Natural killer cell treated with Interleukin-12 subunit alpha and Interleukin-12 subunit beta and Interleukin-15 and Interleukin-18, amount 100 ng/mL, for 72 hours (primary cell): ENCODE measurements at regions not wholly inside any gene's neighbourhood (a gene's known extent, or its start where the extent isn't known, plus 50 kb on each side); places are given as distances from the start of the nearest gene placed in this dataset.
"Not testable (repeated sequence)": the region's sequence is repeated elsewhere in the genome, so short reads cannot be mapped to it uniquely, and the experiment has no call there.

Source experiments
- ATAC-seq, 2 donors: fragments of 150-1000 bp; cut with Tn5 transposase in 1 of 2; sonication (Bioruptor Pico), chemical (Tn5 transposase) in 1 of 2; 2 replicates each; pipeline ENCODE4 v1.10.0; 2021
- DNase-seq: peaks from one replicate; pipeline ENCODE4 v3.0.0; 2022; ENCODE audit warnings: low spot score
- H3K27ac Mint-ChIP-seq, 2 donors: 1 replicate in 1 of 2; 2 replicates in 1 of 2; pipeline ENCODE4 v1.8.0; 2022; ENCODE audit warnings: mixed read lengths in 2 of 2, mild to moderate bottlenecking in 1 of 2, moderate library complexity in 1 of 2
- H3K27me3 Mint-ChIP-seq, 2 donors: 1 replicate in 1 of 2; 2 replicates in 1 of 2; pipeline ENCODE4 v1.8.0; 2022; ENCODE audit warnings: mixed read lengths in 2 of 2
- H3K36me3 Mint-ChIP-seq: one replicate; pipeline ENCODE4 v1.8.0; 2022; ENCODE audit warnings: mixed read lengths
- H3K4me1 Mint-ChIP-seq, 2 donors: 1 replicate in 1 of 2; 2 replicates in 1 of 2; pipeline ENCODE4 v1.8.0; 2022; ENCODE audit warnings: low read depth in 2 of 2, mixed read lengths in 2 of 2, mild to moderate bottlenecking in 1 of 2
- H3K4me3 Mint-ChIP-seq: one replicate; pipeline ENCODE4 v1.8.0; 2022; ENCODE audit warnings: mixed read lengths
- H3K9me3 Mint-ChIP-seq: 2 replicates; pipeline ENCODE4 v1.8.0; 2022; ENCODE audit warnings: mixed read lengths

GRCh38 chr6:67736816-67737215, 898.3 kb upstream of the ADGRB3 start:
- DNase-seq (no peak), ATAC-seq (no peak)
- H3K36me3 Mint-ChIP-seq = peaks cover 2% of the 10 kb centered on the region
- H3K4me1 Mint-ChIP-seq = no peaks in the 10 kb centered on the region
- no peaks in the 10 kb centered on the region for H3K27me3 Mint-ChIP-seq
- H3K27ac Mint-ChIP-seq = no peak overlapping the region
- H3K4me3 Mint-ChIP-seq = no peak overlapping the region
- H3K9me3 Mint-ChIP-seq = peaks cover 18% of the 10 kb centered on the region

GRCh38 chr6:67736161-67736560, 898.9 kb upstream of the ADGRB3 start:
- Mint-ChIP-seq H3K4me1 (no peaks in the 10 kb centered on the region), H3K9me3 (peaks cover 24% of the 10 kb centered on the region), H3K36me3 (peaks cover 8% of the 10 kb centered on the region), H3K27ac (no peak overlapping the region), H3K27me3 (no peaks in the 10 kb centered on the region), H3K4me3 (no peak overlapping the region)
- DNase-seq = no peak
- no peak for ATAC-seq

DNA sequence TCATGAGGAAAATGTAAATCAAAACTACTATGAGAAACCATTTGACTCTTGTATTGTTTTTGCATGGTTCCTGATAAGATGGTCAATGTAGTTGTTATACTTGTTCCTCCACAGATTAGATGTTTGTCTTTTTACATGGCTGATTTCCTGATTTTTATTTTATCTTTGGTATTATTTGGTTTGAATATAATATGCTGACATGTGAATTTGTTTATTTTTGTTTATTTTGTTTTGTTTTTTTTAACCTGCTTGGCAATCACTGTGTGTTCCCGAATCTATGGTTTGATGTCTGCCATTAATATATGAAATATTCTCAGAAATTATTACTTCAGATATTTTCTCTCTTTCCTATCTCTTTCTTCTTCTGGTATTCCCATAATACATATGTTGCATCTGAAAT, 899.5 kb upstream of the ADGRB3 start:
- no peaks in the 10 kb centered on the region for H3K4me1 Mint-ChIP-seq
- DNase-seq (no peak), ATAC-seq (no peak)
- H3K27me3 Mint-ChIP-seq = no peaks in the 10 kb centered on the region
- peaks cover 26% of the 10 kb centered on the region for H3K9me3 Mint-ChIP-seq
- no peak overlapping the region for H3K27ac Mint-ChIP-seq
- H3K36me3 Mint-ChIP-seq = peaks cover 8% of the 10 kb centered on the region
- no peak overlapping the region for H3K4me3 Mint-ChIP-seq

- Mint-ChIP-seq H3K36me3 (peaks cover 6% of the 10 kb centered on the region), H3K27me3 (no peaks in the 10 kb centered on the region), H3K4me1 (no peaks in the 10 kb centered on the region), H3K9me3 (peaks cover 14% of the 10 kb centered on the region), H3K27ac (no peak overlapping the region), H3K4me3 (no peak overlapping the region)
- ATAC-seq (no peak), DNase-seq (peak; percentile 58)
Observed at GRCh38 chr6:67722861-67723261, 912.2 kb upstream of the ADGRB3 start.

DNA sequence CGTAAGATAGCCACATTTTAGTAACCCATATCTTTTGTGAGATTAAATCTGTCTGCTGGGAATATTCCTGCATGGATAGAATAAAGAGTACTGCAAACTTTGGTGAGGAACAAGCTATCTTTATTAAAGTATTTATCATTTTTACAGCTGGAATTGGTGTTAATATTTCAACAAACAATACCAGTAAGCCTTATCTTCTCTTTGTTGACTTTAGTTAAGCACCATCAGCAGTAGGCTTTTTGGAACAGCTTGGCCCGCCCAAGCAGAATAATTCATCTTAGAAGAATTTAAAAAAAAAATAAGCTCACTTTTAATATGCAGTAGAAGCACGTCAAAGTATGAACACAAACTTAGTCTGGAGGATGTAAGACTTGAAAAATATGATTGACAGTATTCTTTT, 917.8 kb upstream of the ADGRB3 start:
- no peak for DNase-seq
- peaks cover 5% of the 10 kb centered on the region for H3K9me3 Mint-ChIP-seq
- no peak overlapping the region for H3K4me3 Mint-ChIP-seq
- no peaks in the 10 kb centered on the region for H3K4me1 Mint-ChIP-seq
- no peaks in the 10 kb centered on the region for H3K36me3 Mint-ChIP-seq
- no peaks in the 10 kb centered on the region for H3K27me3 Mint-ChIP-seq
- H3K27ac Mint-ChIP-seq = no peak overlapping the region
- ATAC-seq = no peak

DNA sequence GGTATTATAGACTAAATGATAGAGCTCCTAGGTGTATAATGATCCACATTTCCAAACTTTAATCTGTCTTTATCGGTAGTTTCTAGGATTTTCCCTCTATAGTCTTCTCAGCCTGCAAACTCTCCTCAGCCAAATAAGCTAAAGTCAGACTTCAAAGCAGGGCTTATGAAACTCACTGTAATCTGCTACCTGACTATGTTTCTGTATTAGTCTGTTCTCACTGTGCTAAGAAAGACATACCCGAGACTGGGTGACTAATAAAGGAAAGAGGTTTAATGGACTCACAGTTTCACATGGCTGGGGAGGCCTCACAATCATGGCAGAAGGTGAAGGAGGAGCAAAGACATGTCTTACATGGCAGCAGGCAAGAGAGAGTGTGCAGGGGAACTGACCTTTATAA, 928.7 kb upstream of the ADGRB3 start:
- DNase-seq (no peak), ATAC-seq (no peak)
- no peaks in the 10 kb centered on the region for H3K27me3 Mint-ChIP-seq
- H3K27ac Mint-ChIP-seq = no peak overlapping the region
- peaks cover 24% of the 10 kb centered on the region for H3K9me3 Mint-ChIP-seq
- H3K36me3 Mint-ChIP-seq = no peaks in the 10 kb centered on the region
- H3K4me3 Mint-ChIP-seq = no peak overlapping the region
- no peaks in the 10 kb centered on the region for H3K4me1 Mint-ChIP-seq

GRCh38 chr6:67698534-67698933, 936.5 kb upstream of the ADGRB3 start:
- no peak overlapping the region for H3K27ac Mint-ChIP-seq
- ATAC-seq = no peak

DNA sequence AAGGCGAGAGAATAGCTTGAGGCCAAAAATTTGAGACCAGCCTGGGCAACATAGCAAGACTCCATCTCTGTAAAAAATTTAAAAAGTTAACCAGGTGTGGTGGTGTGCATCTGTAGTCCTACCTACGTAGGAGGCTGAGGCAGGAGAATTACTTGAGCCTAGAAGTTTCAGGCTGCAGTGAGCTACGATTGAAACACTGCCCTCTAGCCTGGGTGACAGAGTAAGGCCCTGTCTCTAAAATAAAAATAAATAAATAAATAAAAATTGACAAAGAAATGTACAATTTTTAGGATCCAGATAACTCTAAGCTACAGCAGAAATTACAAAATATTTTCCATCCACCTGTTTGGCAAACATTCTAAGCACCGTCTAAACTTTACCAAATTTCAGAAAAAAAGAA, 941.0 kb upstream of the ADGRB3 start:
- Mint-ChIP-seq H3K4me3 (no peak overlapping the region), H3K36me3 (no peaks in the 10 kb centered on the region), H3K9me3 (no peaks in the 10 kb centered on the region), H3K4me1 (no peaks in the 10 kb centered on the region), H3K27ac (no peak overlapping the region), H3K27me3 (no peaks in the 10 kb centered on the region)
- ATAC-seq = no peak
- DNase-seq = no peak

More at GRCh38 chr6:67698534-67698933, 936.5 kb upstream of the ADGRB3 start:
- DNase-seq = no peak
- H3K4me1 Mint-ChIP-seq = no peaks in the 10 kb centered on the region
- no peak overlapping the region for H3K4me3 Mint-ChIP-seq
- H3K27me3 Mint-ChIP-seq = no peaks in the 10 kb centered on the region
- no peaks in the 10 kb centered on the region for H3K9me3 Mint-ChIP-seq
- H3K36me3 Mint-ChIP-seq = no peaks in the 10 kb centered on the region

GRCh38 chr6:67689329-67689728, 945.8 kb upstream of the ADGRB3 start:
- Mint-ChIP-seq H3K27me3 (no peaks in the 10 kb centered on the region), H3K4me3 (no peak overlapping the region), H3K9me3 (no peaks in the 10 kb centered on the region), H3K4me1 (no peaks in the 10 kb centered on the region), H3K27ac (no peak overlapping the region), H3K36me3 (no peaks in the 10 kb centered on the region)
- no peak for DNase-seq
- no peak for ATAC-seq

DNA sequence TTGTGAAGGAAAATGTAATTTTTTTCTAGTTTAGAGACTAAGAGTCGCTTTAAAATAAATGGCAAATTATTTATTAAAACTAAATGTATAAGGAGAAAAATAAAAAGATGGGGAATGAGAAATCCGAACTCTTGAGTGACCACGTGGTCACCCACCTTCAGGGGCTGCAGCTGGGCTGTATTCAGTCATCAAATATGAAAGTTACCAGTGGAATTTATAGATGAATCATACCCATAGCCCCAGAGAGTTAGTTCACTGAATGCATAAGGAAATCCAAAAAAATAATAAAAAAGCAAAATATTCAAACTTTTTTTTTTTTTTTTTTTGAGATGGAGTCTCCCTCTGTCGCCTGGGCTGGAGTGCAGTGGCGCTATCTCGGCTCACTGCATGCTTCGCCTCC, 947.7 kb upstream of the ADGRB3 start:
- no peak for DNase-seq
- Mint-ChIP-seq H3K4me3 (no peak overlapping the region), H3K4me1 (no peaks in the 10 kb centered on the region), H3K9me3 (no peaks in the 10 kb centered on the region), H3K27ac (no peak overlapping the region), H3K36me3 (no peaks in the 10 kb centered on the region), H3K27me3 (no peaks in the 10 kb centered on the region)
- ATAC-seq = no peak

DNA sequence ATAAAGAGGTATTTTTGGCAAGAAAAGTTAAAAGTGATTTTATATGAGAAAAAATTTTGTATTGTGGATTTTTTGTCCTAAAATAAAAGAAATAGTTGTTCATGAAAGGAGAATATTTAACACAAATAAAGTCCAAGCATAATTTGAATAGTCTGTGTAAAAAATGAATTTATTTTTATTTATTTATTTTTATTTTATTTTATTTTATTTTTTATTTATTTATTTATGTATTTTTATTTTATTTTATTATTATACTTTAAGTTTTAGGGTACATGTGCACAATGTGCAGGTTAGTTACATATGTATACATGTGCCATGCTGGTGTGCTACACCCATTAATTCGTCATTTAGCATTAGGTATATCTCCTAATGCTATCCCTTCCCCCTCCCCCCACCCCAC, 948.9 kb upstream of the ADGRB3 start:
- DNase-seq, H3K4me1 Mint-ChIP-seq, H3K9me3 Mint-ChIP-seq, H3K36me3 Mint-ChIP-seq, H3K4me3 Mint-ChIP-seq, ATAC-seq, H3K27ac Mint-ChIP-seq, H3K27me3 Mint-ChIP-seq: not testable (repeated sequence)

GRCh38 chr6:67683960-67684359, 951.1 kb upstream of the ADGRB3 start:
- peaks cover 4% of the 10 kb centered on the region for H3K9me3 Mint-ChIP-seq
- H3K27me3 Mint-ChIP-seq = no peaks in the 10 kb centered on the region
- no peaks in the 10 kb centered on the region for H3K4me1 Mint-ChIP-seq
- H3K27ac Mint-ChIP-seq = no peak overlapping the region
- H3K4me3 Mint-ChIP-seq = no peak overlapping the region
- no peak for ATAC-seq
- no peaks in the 10 kb centered on the region for H3K36me3 Mint-ChIP-seq
- DNase-seq = no peak

DNA sequence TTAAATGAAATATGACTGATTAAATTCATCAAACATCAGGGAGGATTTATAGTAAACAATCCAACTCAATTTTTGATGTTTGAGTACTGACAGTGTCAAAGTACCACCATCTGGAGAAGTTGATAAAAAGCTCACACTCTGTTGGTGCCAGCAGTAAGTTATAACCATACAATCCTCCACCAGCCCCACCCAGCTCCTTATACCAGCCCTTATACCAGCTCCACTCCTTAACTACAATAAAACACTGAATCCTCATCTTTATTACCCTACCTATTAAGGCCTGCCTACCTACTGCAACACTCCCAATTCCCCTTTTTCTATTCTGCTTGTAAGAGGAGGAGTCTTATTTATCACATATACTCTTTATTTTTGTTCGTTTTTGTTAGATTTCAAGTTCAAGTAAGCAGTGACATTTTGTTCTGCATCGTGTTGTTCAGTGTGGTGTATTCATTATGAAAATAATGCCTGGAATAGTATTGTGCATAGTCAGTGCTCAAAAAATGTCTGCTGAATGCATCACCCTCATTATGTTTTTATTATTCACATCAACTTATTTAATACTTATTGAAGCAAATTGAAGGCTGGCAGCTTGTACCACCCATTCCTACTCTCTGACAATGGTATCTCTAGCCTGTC, 954.7 kb upstream of the ADGRB3 start:
- Mint-ChIP-seq H3K27ac (no peak overlapping the region), H3K27me3 (no peaks in the 10 kb centered on the region), H3K9me3 (peaks cover 8% of the 10 kb centered on the region), H3K4me1 (no peaks in the 10 kb centered on the region), H3K36me3 (no peaks in the 10 kb centered on the region), H3K4me3 (no peak overlapping the region)
- no peak for ATAC-seq
- no peak for DNase-seq

GRCh38 chr6:67679566-67680296, 955.4 kb upstream of the ADGRB3 start:
- no peaks in the 10 kb centered on the region for H3K4me1 Mint-ChIP-seq
- no peaks in the 10 kb centered on the region for H3K36me3 Mint-ChIP-seq
- peaks cover 8% of the 10 kb centered on the region for H3K9me3 Mint-ChIP-seq
- DNase-seq (no peak), ATAC-seq (no peak)
- no peak overlapping the region for H3K4me3 Mint-ChIP-seq
- H3K27ac Mint-ChIP-seq = no peak overlapping the region
- no peaks in the 10 kb centered on the region for H3K27me3 Mint-ChIP-seq

DNA sequence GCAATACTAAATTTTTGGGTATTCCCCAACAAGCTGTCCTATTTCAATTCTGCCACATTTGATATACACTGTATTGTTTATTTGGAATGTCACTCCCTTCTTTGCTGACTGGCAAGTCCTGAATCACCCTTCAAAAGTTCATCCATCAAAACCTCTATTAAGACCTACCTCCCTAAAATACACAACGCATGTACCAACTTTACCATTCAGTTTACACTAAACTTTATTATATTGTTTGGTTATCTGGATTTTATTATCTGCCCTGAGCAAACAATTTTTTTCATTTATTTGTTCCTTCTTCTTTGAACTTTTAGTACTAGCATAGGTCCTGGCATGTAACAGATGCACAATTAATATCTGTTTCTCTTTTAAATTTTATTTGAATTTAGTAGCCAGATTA, 958.2 kb upstream of the ADGRB3 start:
- H3K4me1 Mint-ChIP-seq = no peaks in the 10 kb centered on the region
- H3K36me3 Mint-ChIP-seq = no peaks in the 10 kb centered on the region
- H3K9me3 Mint-ChIP-seq = peaks cover 8% of the 10 kb centered on the region
- H3K4me3 Mint-ChIP-seq = no peak overlapping the region
- ATAC-seq (no peak), DNase-seq (no peak)
- no peaks in the 10 kb centered on the region for H3K27me3 Mint-ChIP-seq
- no peak overlapping the region for H3K27ac Mint-ChIP-seq
